A549 (cell line): ENCODE measurements at regions not wholly inside any gene's neighbourhood (a gene's known extent, or its start where the extent isn't known, plus 50 kb on each side); places are given as distances from the start of the nearest gene placed in this dataset.

Experiments used
- ATAC-seq, 2 experiments: fragments of 200-7000 bp in 1 of 2; fragments of >200 bp in 1 of 2; cut with Nextera tagmentation in 1 of 2; cut with Tn5 transposase in 1 of 2; 3 replicates each; pipeline versions ENCODE4 v1.8.0 to v1.9.1; 2018 to 2020; ENCODE audit warnings: mild to moderate bottlenecking in 1 of 2, moderate library complexity in 1 of 2
- CTCF ChIA-PET: fragments of 300-600 bp; sonication (Branson Sonifier 250); formaldehyde crosslinking; extraction: SDS; loops from one replicate; lab custom pipeline; 2021; ENCODE audit warnings: antibody characterized with exemption, inconsistent platforms; lab: Yijun Ruan, JAX
- POLR2A ChIA-PET: fragments of 350-600 bp; formaldehyde crosslinking; extraction: SDS; loops from one replicate; lab custom pipeline; 2021; ENCODE audit warnings: antibody characterized with exemption, inconsistent platforms; lab: Yijun Ruan, JAX
- DNase-seq, 2 experiments: peaks; one replicate each; pipeline versions ENCODE4 v3.0.0 to v3.0.0-alpha.2; 2011 to 2016; ENCODE audit warnings: low read depth in 1 of 2, low spot score in 1 of 2
- FAIRE-seq: peaks from 2 replicates; lab custom pipeline; 2011; peaks lifted over from hg19 to GRCh38; lab: Jason Lieb, UNC
- H3K27ac ChIP-seq, 2 experiments: fragments of >200 bp; sonication (Bioruptor Twin); formaldehyde crosslinking; 3 replicates each; pipeline ENCODE4 v1.5.1; 2016 to 2017
- H3K4me1 ChIP-seq: fragments of >200 bp; sonication (Bioruptor Twin); formaldehyde crosslinking; 3 replicates; pipeline ENCODE4 v1.6.1; 2016
- H3K4me2 ChIP-seq: fragments of >200 bp; sonication (Bioruptor Twin); formaldehyde crosslinking; 3 replicates; pipeline ENCODE4 v1.6.1; 2016
- H3K4me3 ChIP-seq: fragments of >200 bp; sonication (Bioruptor Twin); formaldehyde crosslinking; 3 replicates; pipeline ENCODE4 v1.5.1; 2016
- H3K9me3 ChIP-seq: fragments of >200 bp; sonication (Bioruptor Twin); formaldehyde crosslinking; 3 replicates; pipeline ENCODE4 v1.6.1; 2016
- BCL3 ChIP-seq: fragments of >200 bp; sonication (Bioruptor Twin); formaldehyde crosslinking; IDR thresholded peaks from 3 replicates; pipeline ENCODE4 v1.6.1; 2016
- CBX2 ChIP-seq: fragments of 200-600 bp; sonication (generic); IDR thresholded peaks from 2 replicates; pipeline ENCODE4 v1.6.1; 2016; ENCODE audit warnings: low read depth, mild to moderate bottlenecking, borderline replicate concordance
- CBX8 ChIP-seq: fragments of 200-600 bp; sonication (generic); IDR thresholded peaks from 2 replicates; pipeline ENCODE4 v1.6.1; 2016
- CEBPB ChIP-seq, 2 experiments: fragments of >200 bp in 1 of 2; sonication (Bioruptor Twin) in 1 of 2; formaldehyde crosslinking in 1 of 2; IDR thresholded peaks; 2 replicates each; pipeline ENCODE4 v1.6.1; 2012 to 2016
- EHF ChIP-seq: fragments of 250-450 bp; sonication (Bioruptor Pico); IDR thresholded peaks from 2 replicates; pipeline ENCODE4 v1.5.0; 2020; ENCODE audit warnings: mild to moderate bottlenecking
- EHMT2 ChIP-seq: fragments of 200-600 bp; sonication (generic); IDR thresholded peaks from 2 replicates; pipeline ENCODE4 v1.6.1; 2016; ENCODE audit warnings: antibody characterized with exemption, low read depth, mild to moderate bottlenecking, moderate library complexity
- ESRRA ChIP-seq: fragments of 150-350 bp; IDR thresholded peaks from 2 replicates; pipeline ENCODE4 v1.6.1; 2014; ENCODE audit warnings: mild to moderate bottlenecking, low read length, borderline replicate concordance
- GATA3 ChIP-seq: IDR thresholded peaks from 2 replicates; pipeline ENCODE4 v1.6.1; 2012; ENCODE audit warnings: borderline replicate concordance
- HDAC2 ChIP-seq: fragments of 200-600 bp; sonication (generic); IDR thresholded peaks from 2 replicates; pipeline ENCODE4 v1.6.1; 2016
- HEYL ChIP-seq: fragments of 250-450 bp; sonication (Bioruptor Pico); IDR thresholded peaks from 2 replicates; pipeline ENCODE4 v1.8.0; 2021; ENCODE audit warnings: mild to moderate bottlenecking, moderate library complexity
- JUN ChIP-seq, 2 experiments: fragments of >200 bp; sonication (Bioruptor Twin); formaldehyde crosslinking; IDR thresholded peaks; 2 replicates in 1 of 2; 3 replicates in 1 of 2; pipeline ENCODE4 v1.6.1; 2016 to 2017
- KDM1A ChIP-seq: fragments of 200-600 bp; sonication (generic); IDR thresholded peaks from 2 replicates; pipeline ENCODE4 v1.6.1; 2016; ENCODE audit warnings: low read depth, mild to moderate bottlenecking
- KDM5A ChIP-seq: fragments of 200-600 bp; sonication (generic); IDR thresholded peaks from 2 replicates; pipeline ENCODE4 v1.6.1; 2016; ENCODE audit warnings: antibody characterized with exemption, mild to moderate bottlenecking
- NFE2L2 ChIP-seq: fragments of 150-350 bp; conservative IDR thresholded peaks from 2 replicates; pipeline ENCODE4 v1.6.1; 2014; ENCODE audit warnings: low read length
- NR3C1 ChIP-seq: fragments of >200 bp; sonication (Bioruptor Twin); formaldehyde crosslinking; IDR thresholded peaks from 3 replicates; pipeline ENCODE4 v1.6.1; 2017
- POLR2AphosphoS2 ChIP-seq: conservative IDR thresholded peaks from 2 replicates; pipeline ENCODE4 v1.6.1; 2012; ENCODE audit warnings: low read length, improper control_type of control experiment, inconsistent platforms
- RCOR1 ChIP-seq: fragments of 150-350 bp; IDR thresholded peaks from 2 replicates; pipeline ENCODE4 v1.6.1; 2014; ENCODE audit warnings: antibody characterized with exemption, low read length, low read depth
- REST ChIP-seq: fragments of 200-600 bp; sonication (generic); IDR thresholded peaks from 2 replicates; pipeline ENCODE4 v1.6.1; 2016; ENCODE audit warnings: antibody characterized with exemption, mild to moderate bottlenecking, moderate library complexity
- RFX5 ChIP-seq: fragments of 450-650 bp; IDR thresholded peaks from 2 replicates; pipeline ENCODE4 v1.7.1; 2014; ENCODE audit warnings: antibody characterized with exemption, mild to moderate bottlenecking, moderate library complexity
- RNF2 ChIP-seq: fragments of 200-600 bp; sonication (generic); IDR thresholded peaks from 2 replicates; pipeline ENCODE4 v1.6.1; 2016; ENCODE audit warnings: low read depth, mild to moderate bottlenecking, antibody characterized with exemption, moderate library complexity, borderline replicate concordance
- SMC3 ChIP-seq: fragments of >200 bp; sonication (Bioruptor Twin); formaldehyde crosslinking; IDR thresholded peaks from 3 replicates; pipeline ENCODE4 v1.6.1; 2018; ENCODE audit warnings: inconsistent platforms
- SREBF2 ChIP-seq: fragments of 450-650 bp; IDR thresholded peaks from 2 replicates; pipeline ENCODE4 v1.6.1; 2014; ENCODE audit warnings: mild to moderate bottlenecking, moderate library complexity
- TP53 ChIP-seq: fragments of 250-450 bp; sonication (Bioruptor Pico); IDR thresholded peaks from 2 replicates; pipeline ENCODE4 v1.5.0; 2021; ENCODE audit warnings: mild to moderate bottlenecking, moderate library complexity
- ZC3H11A ChIP-seq: fragments of 450-650 bp; IDR thresholded peaks from 2 replicates; pipeline ENCODE4 v1.6.1; 2014; ENCODE audit warnings: antibody characterized with exemption, mild to moderate bottlenecking
- ZFP36 ChIP-seq: fragments of 450-650 bp; IDR thresholded peaks from 2 replicates; pipeline ENCODE4 v1.6.1; 2014; ENCODE audit warnings: borderline replicate concordance; ENCODE audit not compliant: partially characterized antibody
- ZSCAN20 ChIP-seq: fragments of 250-450 bp; sonication (Bioruptor Pico); IDR thresholded peaks from 2 replicates; pipeline ENCODE4 v1.8.0; 2022; ENCODE audit warnings: mild to moderate bottlenecking, moderate library complexity
- WGBS: methylation state at CpG from one replicate; pipeline ENCODE4 v1.1.6; 2017; ENCODE audit errors: missing lambda C conversion rate; 5-methylcytosine and 5-hydroxymethylcytosine counted together
- TF ChIP-seq, protein P1 (sequence below): fragments of 250-450 bp; sonication (Bioruptor Pico); IDR thresholded peaks from 2 replicates; pipeline ENCODE4 v1.5.0; 2021; ENCODE audit warnings: mild to moderate bottlenecking, moderate library complexity, borderline replicate concordance
- TF ChIP-seq, protein P2 (sequence below): IDR thresholded peaks from 2 replicates; pipeline ENCODE4 v1.6.1; 2012
- TF ChIP-seq, protein P3 (sequence below): IDR thresholded peaks from 2 replicates; pipeline ENCODE4 v1.6.1; 2012

DNA sequence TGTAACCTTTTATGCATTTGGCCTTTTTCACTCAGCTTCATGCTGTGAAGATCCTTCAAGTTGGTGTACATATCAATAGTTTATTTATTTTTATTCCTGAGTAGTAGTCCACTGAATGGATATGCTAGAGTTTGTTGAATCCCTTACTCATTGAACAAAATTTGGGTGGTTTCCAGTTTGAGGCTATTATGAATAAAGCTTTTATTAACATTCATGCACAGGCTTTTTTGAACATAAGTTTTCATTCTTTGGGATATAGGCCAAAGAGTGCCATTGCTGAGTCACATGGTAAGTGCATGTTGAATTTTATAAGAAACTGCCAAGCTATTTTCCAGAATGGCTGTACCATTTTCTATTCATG, 59.5 kb upstream of the CAPRIN2 start:
- no peak for TF ChIP-seq KDM1A
- TF ChIP-seq CEBPB (IDR thresholded peaks at IDR 0.05): no peak
- no peak for TF ChIP-seq RCOR1
- TF ChIP-seq SMC3: no peak
- no peak for TF ChIP-seq KDM5A
- TF ChIP-seq BCL3: no peak
- TF ChIP-seq, protein P1, sequence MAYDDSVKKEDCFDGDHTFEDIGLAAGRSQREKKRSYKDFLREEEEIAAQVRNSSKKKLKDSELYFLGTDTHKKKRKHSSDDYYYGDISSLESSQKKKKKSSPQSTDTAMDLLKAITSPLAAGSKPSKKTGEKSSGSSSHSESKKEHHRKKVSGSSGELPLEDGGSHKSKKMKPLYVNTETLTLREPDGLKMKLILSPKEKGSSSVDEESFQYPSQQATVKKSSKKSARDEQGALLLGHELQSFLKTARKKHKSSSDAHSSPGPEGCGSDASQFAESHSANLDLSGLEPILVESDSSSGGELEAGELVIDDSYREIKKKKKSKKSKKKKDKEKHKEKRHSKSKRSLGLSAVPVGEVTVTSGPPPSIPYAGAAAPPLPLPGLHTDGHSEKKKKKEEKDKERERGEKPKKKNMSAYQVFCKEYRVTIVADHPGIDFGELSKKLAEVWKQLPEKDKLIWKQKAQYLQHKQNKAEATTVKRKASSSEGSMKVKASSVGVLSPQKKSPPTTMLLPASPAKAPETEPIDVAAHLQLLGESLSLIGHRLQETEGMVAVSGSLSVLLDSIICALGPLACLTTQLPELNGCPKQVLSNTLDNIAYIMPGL (CRISPR knock-in tag): no peak
- TF ChIP-seq SREBF2: no peak
- no peak for TF ChIP-seq CBX8
- no peak for TF ChIP-seq REST
- no peak for TF ChIP-seq JUN (IDR thresholded peaks at IDR 0.05)
- TF ChIP-seq, protein P2, sequence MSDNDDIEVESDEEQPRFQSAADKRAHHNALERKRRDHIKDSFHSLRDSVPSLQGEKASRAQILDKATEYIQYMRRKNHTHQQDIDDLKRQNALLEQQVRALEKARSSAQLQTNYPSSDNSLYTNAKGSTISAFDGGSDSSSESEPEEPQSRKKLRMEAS: no peak
- no peak for TF ChIP-seq EHF
- no peak for TF ChIP-seq POLR2AphosphoS2
- TF ChIP-seq, protein P3, sequence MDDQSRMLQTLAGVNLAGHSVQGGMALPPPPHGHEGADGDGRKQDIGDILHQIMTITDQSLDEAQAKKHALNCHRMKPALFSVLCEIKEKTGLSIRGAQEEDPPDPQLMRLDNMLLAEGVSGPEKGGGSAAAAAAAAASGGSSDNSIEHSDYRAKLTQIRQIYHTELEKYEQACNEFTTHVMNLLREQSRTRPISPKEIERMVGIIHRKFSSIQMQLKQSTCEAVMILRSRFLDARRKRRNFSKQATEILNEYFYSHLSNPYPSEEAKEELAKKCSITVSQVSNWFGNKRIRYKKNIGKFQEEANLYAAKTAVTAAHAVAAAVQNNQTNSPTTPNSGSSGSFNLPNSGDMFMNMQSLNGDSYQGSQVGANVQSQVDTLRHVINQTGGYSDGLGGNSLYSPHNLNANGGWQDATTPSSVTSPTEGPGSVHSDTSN: no peak
- Histone ChIP-seq H3K4me3 (no peak overlapping the region), H3K4me2 (no peak overlapping the region), H3K27ac (no peak overlapping the region), H3K4me1 (no peaks in the 10 kb centered on the region), H3K9me3 (no peaks in the 10 kb centered on the region; the same call in 2 of the 3 replicates)
- DNase-seq: no peak
- no peak for ATAC-seq
- ChIA-PET CTCF (no interaction called here), POLR2A (interaction anchor here (1.9 kb wide), 1 partner anchor 19 kb away, joined by 5 read pairs; no protein-coding TSS in a partner anchor)
- FAIRE-seq: no peak

DNA sequence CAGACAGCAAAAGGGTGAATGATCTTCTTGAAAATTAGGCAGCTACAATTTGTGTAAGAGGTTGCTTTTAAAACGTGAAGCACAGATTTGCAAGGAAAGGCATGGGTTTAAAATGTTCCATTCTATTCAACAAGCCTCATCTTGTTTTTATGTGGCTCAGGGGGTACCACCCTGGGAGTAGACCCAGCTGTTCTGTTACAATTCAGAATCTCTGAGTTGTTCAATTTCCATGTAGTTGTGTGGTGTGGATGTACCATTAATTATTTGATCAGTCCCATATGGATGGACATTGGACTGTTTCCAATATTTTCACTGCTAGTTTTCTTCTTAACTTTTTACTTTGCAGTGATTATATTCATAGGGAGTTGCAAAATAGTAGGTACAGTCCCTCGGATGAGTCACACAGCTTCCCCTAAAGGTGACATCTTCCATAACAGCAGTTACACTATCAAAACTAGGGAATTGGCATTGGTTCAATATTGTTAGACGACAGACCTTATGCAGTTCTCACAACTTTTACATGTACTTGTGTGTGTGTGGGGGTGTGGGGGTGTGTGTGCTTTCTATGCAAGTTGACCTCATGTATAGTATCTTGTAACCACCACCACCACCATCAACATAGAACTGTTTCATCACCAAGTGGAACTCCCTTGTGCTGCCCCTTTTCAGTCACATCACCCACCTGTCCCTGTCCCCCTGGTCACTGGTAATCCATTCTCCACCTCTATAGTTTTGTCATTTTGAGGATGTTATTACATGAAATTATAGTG, 59.0 kb upstream of the CAPRIN2 start:
- peaks cover 2% of the 10 kb centered on the region; the same call in 2 of the 3 replicates for H3K9me3 ChIP-seq
- H3K27ac ChIP-seq: no peak overlapping the region
- 32% methylated on average over 3 of the region's 3 CpGs for WGBS
- no peaks in the 10 kb centered on the region for H3K4me1 ChIP-seq
- no peak overlapping the region for H3K4me2 ChIP-seq
- ATAC-seq (0 out of 6 replicates have a peak, but pooled peaks of 1 of the 2 experiments have one; percentile 19), DNase-seq (no peak), FAIRE-seq (peak; percentile 36)
- H3K4me3 ChIP-seq: no peak overlapping the region
- POLR2A ChIA-PET: interaction anchor here (1.9 kb wide), 1 partner anchor 18 kb away, joined by 5 read pairs; no protein-coding TSS in a partner anchor
- CTCF ChIA-PET: no interaction called here
- TF ChIP-seq NR3C1: no peak
- no peak for TF ChIP-seq GATA3
- no peak for TF ChIP-seq CBX2
- no peak for TF ChIP-seq ZFP36
- no peak for TF ChIP-seq TP53
- TF ChIP-seq EHMT2: no peak
- no peak for TF ChIP-seq NFE2L2
- no peak for TF ChIP-seq RFX5
- no peak for TF ChIP-seq ESRRA
- TF ChIP-seq RNF2: no peak
- no peak for TF ChIP-seq HDAC2
- no peak for TF ChIP-seq KDM5A
- no peak for TF ChIP-seq HEYL (CRISPR knock-in tag)
- TF ChIP-seq, protein P1 (CRISPR knock-in tag): no peak
- no peak for TF ChIP-seq ZSCAN20 (CRISPR knock-in tag)
- no peak for TF ChIP-seq ZC3H11A
